ENCODE measurements at regions not wholly inside any gene's neighbourhood (a gene's known extent, or its start where the extent isn't known, plus 50 kb on each side); places are given as distances from the start of the nearest gene placed in this dataset.

DNA sequence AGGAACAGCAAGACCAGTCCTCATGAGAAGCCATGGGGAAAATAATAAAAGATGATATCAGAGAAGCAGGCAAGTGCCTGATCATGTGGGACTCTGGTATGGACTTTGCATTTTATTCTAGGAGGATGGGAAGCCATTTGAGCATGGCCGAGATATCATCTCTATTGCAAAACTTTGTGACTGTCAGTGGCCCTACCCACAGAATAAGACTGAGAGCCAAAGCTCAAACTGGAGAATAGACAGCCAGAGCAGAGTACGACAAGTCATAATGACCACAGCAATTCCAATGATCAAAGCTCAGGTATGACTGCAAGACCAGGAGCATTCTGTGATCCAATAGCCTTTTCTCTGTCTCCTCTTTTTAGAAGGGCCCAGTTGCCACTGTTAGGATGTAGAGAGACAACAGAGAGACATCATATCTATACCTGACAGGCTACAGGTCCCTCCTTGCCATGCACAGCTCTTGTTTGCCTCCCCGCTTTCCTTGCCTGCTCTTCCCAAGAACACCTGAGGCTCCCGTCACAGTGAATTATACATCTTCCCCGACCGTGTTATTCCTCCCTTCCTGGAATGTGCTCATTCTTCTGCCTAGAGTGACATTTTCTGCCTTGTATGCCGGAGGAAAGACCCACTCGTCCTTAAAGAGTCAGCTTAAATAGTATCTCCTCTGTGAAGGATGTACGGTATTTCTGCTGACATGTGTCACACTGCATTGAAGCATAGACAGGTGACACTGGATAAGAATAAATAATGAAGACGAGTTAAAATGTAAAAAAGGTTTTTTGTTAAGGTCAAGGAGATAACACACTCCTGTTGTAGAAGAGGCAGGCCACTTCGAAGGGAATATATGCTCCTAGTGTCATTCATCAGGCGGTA, 248.7 kb upstream of the MAP3K1 start:
- no peaks in the 10 kb centered on the region for H3K27me3 Mint-ChIP-seq
- no peak overlapping the region for H3K27ac Mint-ChIP-seq
- H3K4me3 Mint-ChIP-seq = no peak overlapping the region
- Histone ChIP-seq H3K9me3 (no peaks in the 10 kb centered on the region), H3K4me1 (ENCODE audit: control insufficient read depth in 1 of 2, extremely low read depth in 1 of 2, insufficient read depth in 2 of 2, low read length in 2 of 2) (peaks cover 3 to 5% of the 10 kb centered on the region in 2 experiments), H3K36me3 (ENCODE audit: control insufficient read depth in 2 of 2, extremely low read depth in 1 of 2, insufficient read depth in 1 of 2, low read length in 1 of 2) (no peaks in the 10 kb centered on the region), H3K27ac (ENCODE audit: low read length) (no peak overlapping the region), H3K27me3 (replicated peaks in 1 of 2; ENCODE audit: control insufficient read depth in 2 of 2, extremely low read depth in 1 of 2, insufficient read depth in 2 of 2, low read length in 1 of 2) (no peaks in the 10 kb centered on the region), H3K4me3 (ENCODE audit: control insufficient read depth in 1 of 2, extremely low read depth in 1 of 2, low read length in 1 of 2) (no peak overlapping the region)
- peaks cover 19 to 28% (median 27%) of the 10 kb centered on the region in 3 donors for H3K4me1 Mint-ChIP-seq
- DNase-seq (no peak), ATAC-seq (replicated peaks in 1 of 4) (no peak)
- ChIA-PET POLR2A (no interaction called here), CTCF (no interaction called here)
- no peaks in the 10 kb centered on the region for H3K9me3 Mint-ChIP-seq
- H3K36me3 Mint-ChIP-seq = no peaks in the 10 kb centered on the region
- 79% methylated on average over 9 of the region's 12 CpGs for WGBS (ENCODE audit: insufficient coverage)

DNA sequence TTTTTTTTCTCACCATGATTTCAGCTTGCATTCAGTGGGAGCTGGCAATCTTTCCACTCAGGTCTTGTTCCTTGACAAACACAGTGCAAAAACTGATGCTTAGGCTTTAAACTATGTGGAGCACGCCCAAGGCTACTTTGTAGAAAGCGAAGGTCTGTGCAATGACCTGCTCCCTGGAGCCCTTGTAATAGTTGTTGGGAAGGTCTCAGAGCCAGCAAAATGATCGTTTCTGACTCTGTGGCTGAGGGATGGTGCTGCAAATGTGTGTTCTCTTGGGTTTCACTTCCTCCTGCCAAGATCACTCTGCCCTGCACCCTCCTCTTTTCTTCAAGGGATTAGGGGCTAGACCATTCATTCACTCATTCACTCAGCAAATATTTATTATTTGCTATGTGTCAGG, 249.7 kb upstream of the MAP3K1 start:
- Histone ChIP-seq H3K9me3 (no peaks in the 10 kb centered on the region), H3K4me3 (ENCODE audit: control insufficient read depth in 1 of 2, extremely low read depth in 1 of 2, low read length in 1 of 2) (no peak overlapping the region), H3K4me1 (ENCODE audit: control insufficient read depth in 1 of 2, extremely low read depth in 1 of 2, insufficient read depth in 2 of 2, low read length in 2 of 2) (peaks cover 3 to 11% of the 10 kb centered on the region in 2 experiments), H3K27ac (ENCODE audit: low read length) (no peak overlapping the region), H3K36me3 (ENCODE audit: control insufficient read depth in 2 of 2, extremely low read depth in 1 of 2, insufficient read depth in 1 of 2, low read length in 1 of 2) (no peaks in the 10 kb centered on the region), H3K27me3 (replicated peaks in 1 of 2; ENCODE audit: control insufficient read depth in 2 of 2, extremely low read depth in 1 of 2, insufficient read depth in 2 of 2, low read length in 1 of 2) (no peaks in the 10 kb centered on the region)
- ATAC-seq (replicated peaks in 1 of 4) (peak in 1 of 4 experiments; percentile 19), DNase-seq (no peak)
- no peak overlapping the region for H3K4me3 Mint-ChIP-seq
- H3K27me3 Mint-ChIP-seq = no peaks in the 10 kb centered on the region
- peaks cover 0 to under 1% (median 0%) of the 10 kb centered on the region in 3 donors for H3K9me3 Mint-ChIP-seq
- WGBS (ENCODE audit: insufficient coverage) = 83% methylated on average over 2 of the region's 3 CpGs
- ChIA-PET POLR2A (no interaction called here), CTCF (no interaction called here)
- H3K4me1 Mint-ChIP-seq = peaks cover 21 to 29% (median 28%) of the 10 kb centered on the region in 3 donors
- peak overlapping the region in 1 of 2 donors; percentile 1 for H3K27ac Mint-ChIP-seq
- no peaks in the 10 kb centered on the region for H3K36me3 Mint-ChIP-seq

DNA sequence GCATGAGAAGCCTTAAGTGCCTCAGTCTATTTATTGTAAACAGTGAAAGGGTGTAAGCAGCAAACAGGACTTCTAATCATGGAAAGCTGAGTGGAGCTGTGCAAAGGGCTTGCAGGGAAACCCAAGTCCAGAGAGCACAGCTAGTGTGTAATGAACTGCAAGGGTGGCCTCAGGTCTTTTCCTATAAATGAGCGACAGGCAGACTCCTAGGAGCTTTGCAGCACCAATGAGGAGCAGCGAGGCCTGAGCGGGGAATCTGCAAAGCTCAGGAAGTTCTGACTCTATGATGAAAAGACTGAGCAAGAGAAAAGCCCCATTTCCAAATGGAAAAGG, 250.1 kb upstream of the MAP3K1 start:
- Histone ChIP-seq H3K9me3 (no peaks in the 10 kb centered on the region), H3K27ac (ENCODE audit: low read length) (no peak overlapping the region), H3K4me1 (ENCODE audit: control insufficient read depth in 1 of 2, extremely low read depth in 1 of 2, insufficient read depth in 2 of 2, low read length in 2 of 2) (peaks cover 3 to 11% of the 10 kb centered on the region in 2 experiments), H3K27me3 (replicated peaks in 1 of 2; ENCODE audit: control insufficient read depth in 2 of 2, extremely low read depth in 1 of 2, insufficient read depth in 2 of 2, low read length in 1 of 2) (no peaks in the 10 kb centered on the region), H3K36me3 (ENCODE audit: control insufficient read depth in 2 of 2, extremely low read depth in 1 of 2, insufficient read depth in 1 of 2, low read length in 1 of 2) (no peaks in the 10 kb centered on the region), H3K4me3 (ENCODE audit: control insufficient read depth in 1 of 2, extremely low read depth in 1 of 2, low read length in 1 of 2) (no peak overlapping the region)
- no peak for DNase-seq
- Mint-ChIP-seq H3K36me3 (no peaks in the 10 kb centered on the region), H3K4me3 (no peak overlapping the region), H3K27ac (no peak overlapping the region), H3K27me3 (no peaks in the 10 kb centered on the region), H3K9me3 (peaks cover 0 to 5% (median 0%) of the 10 kb centered on the region in 3 donors), H3K4me1 (peaks cover 21 to 29% (median 28%) of the 10 kb centered on the region in 3 donors)
- CTCF ChIA-PET = no interaction called here
- no peak for ATAC-seq (replicated peaks in 1 of 4)
- POLR2A ChIA-PET = interaction anchor here in 1 of 2 donors (0.6 kb wide), 1 partner anchor 239 kb away, joined by 3 read pairs; no protein-coding TSS in a partner anchor
- 95% methylated on average over 3 of the region's 3 CpGs for WGBS (ENCODE audit: insufficient coverage)

DNA sequence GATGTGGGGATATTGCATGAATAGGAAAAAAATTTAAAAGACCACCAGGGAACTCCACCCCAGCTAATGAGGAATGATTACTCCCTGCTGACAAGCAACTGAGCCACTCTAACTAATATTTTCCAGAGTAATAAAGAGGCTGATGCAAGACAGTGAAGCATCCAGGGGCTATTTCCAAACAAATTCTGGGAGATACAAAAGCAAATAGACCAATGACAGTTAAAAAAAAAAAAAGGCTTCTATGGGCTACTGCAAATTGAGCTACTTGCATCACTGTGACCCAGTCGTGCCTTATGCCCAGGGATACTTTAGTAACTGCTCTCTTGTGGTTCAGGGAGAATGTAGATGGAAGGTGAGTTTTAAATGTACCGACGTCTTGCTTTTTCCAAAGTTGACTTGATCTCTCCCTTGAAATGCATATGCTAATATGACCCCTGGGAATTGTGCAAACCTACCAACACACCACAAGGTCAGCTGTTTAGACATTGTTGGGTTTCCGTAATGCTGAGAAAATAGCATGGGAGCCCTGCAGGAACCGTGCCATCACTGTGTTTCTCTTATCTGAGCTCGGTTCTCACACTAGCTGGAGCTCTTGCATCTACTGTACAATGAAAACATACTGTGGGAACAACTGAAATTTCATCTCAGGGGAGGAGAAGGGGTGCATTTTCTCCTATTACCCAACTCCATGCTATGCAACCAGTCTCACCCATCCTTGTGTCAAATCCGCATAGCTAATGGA, 250.6 kb upstream of the MAP3K1 start:
- no CpG with 5 or more reads among the region's 7 CpGs for WGBS (ENCODE audit: insufficient coverage)
- Histone ChIP-seq H3K27ac (ENCODE audit: low read length) (no peak overlapping the region), H3K4me3 (ENCODE audit: control insufficient read depth in 1 of 2, extremely low read depth in 1 of 2, low read length in 1 of 2) (no peak overlapping the region), H3K9me3 (no peaks in the 10 kb centered on the region), H3K27me3 (replicated peaks in 1 of 2; ENCODE audit: control insufficient read depth in 2 of 2, extremely low read depth in 1 of 2, insufficient read depth in 2 of 2, low read length in 1 of 2) (no peaks in the 10 kb centered on the region), H3K4me1 (ENCODE audit: control insufficient read depth in 1 of 2, extremely low read depth in 1 of 2, insufficient read depth in 2 of 2, low read length in 2 of 2) (peaks cover 3 to 11% of the 10 kb centered on the region in 2 experiments), H3K36me3 (ENCODE audit: control insufficient read depth in 2 of 2, extremely low read depth in 1 of 2, insufficient read depth in 1 of 2, low read length in 1 of 2) (no peaks in the 10 kb centered on the region)
- ChIA-PET CTCF (no interaction called here), POLR2A (interaction anchor here in 1 of 2 donors (0.6 kb wide), 1 partner anchor 240 kb away, joined by 3 read pairs; no protein-coding TSS in a partner anchor)
- ATAC-seq (replicated peaks in 1 of 4) (no peak), DNase-seq (no peak)
- Mint-ChIP-seq H3K9me3 (peaks cover 0 to 6% (median 0%) of the 10 kb centered on the region in 3 donors), H3K36me3 (no peaks in the 10 kb centered on the region), H3K4me3 (no peak overlapping the region), H3K27me3 (no peaks in the 10 kb centered on the region), H3K27ac (no peak overlapping the region), H3K4me1 (peaks cover 21 to 27% (median 25%) of the 10 kb centered on the region in 3 donors)

DNA sequence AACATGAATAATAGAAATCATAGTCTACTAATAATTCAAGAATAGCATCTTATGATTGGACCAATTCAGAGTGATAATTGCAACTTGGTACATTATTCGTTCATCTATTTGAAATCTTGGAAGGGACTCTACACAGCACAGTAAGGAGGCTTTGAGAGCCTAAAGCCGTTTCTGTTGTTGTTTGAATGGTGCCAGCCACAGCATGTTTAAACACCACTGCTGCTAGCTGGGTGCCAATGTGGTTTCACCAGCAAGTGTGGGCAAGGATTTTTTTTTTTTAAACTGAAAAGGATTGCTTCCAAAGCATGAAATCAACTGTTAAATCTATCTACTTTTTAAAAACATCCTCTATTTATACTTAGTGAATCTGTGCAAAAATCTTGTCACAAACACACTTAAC, 253.9 kb upstream of the MAP3K1 start:
- no peak overlapping the region for H3K27ac Mint-ChIP-seq
- Histone ChIP-seq H3K4me3 (ENCODE audit: control insufficient read depth in 1 of 2, extremely low read depth in 1 of 2, low read length in 1 of 2) (no peak overlapping the region), H3K36me3 (ENCODE audit: control insufficient read depth in 2 of 2, extremely low read depth in 1 of 2, insufficient read depth in 1 of 2, low read length in 1 of 2) (no peaks in the 10 kb centered on the region), H3K27me3 (replicated peaks in 1 of 2; ENCODE audit: control insufficient read depth in 2 of 2, extremely low read depth in 1 of 2, insufficient read depth in 2 of 2, low read length in 1 of 2) (no peaks in the 10 kb centered on the region), H3K9me3 (no peaks in the 10 kb centered on the region), H3K27ac (ENCODE audit: low read length) (no peak overlapping the region), H3K4me1 (ENCODE audit: control insufficient read depth in 1 of 2, extremely low read depth in 1 of 2, insufficient read depth in 2 of 2, low read length in 2 of 2) (peaks cover 3 to 11% of the 10 kb centered on the region in 2 experiments)
- no peaks in the 10 kb centered on the region for H3K27me3 Mint-ChIP-seq
- DNase-seq (no peak), ATAC-seq (replicated peaks in 1 of 4) (no peak)
- ChIA-PET CTCF (no interaction called here), POLR2A (no interaction called here)
- H3K4me1 Mint-ChIP-seq = peaks cover 15 to 20% (median 19%) of the 10 kb centered on the region in 3 donors
- peaks cover 0 to 6% (median 0%) of the 10 kb centered on the region in 3 donors for H3K9me3 Mint-ChIP-seq
- H3K4me3 Mint-ChIP-seq = no peak overlapping the region
- WGBS (ENCODE audit: insufficient coverage) = no CpG with 5 or more reads among the region's 2 CpGs
- no peaks in the 10 kb centered on the region for H3K36me3 Mint-ChIP-seq

DNA sequence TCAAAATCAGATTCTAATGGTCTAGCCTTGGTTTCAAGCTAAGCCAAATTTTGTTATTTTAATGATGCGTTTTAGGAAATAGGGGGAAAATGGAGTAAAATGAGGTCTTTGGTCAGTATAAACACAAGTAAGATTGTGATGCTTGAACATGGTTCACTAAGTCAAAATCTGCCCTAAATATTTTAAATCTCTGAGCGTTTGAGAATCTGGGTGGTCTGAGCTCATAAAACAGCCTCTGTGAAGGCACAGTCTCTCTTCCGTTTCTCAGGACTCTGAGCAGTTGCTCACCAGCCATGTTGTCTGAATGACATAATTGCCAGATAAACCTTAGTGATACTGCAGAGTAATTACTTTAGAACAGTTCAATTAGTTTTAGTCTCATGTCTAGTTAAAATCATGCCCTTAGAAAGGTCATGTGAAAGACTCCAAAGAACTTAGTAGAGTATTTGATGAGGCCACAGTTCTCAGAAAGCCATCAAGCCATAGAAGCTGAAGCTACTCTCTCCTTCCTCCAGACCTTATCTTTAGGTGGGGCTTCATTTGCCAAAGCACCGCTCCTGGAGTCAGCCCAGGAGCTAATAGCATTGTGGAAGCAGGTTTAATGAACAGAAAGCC, 257.1 kb upstream of the MAP3K1 start:
- H3K36me3 Mint-ChIP-seq = no peaks in the 10 kb centered on the region
- no peak for ATAC-seq (replicated peaks in 1 of 4)
- Histone ChIP-seq H3K4me1 (ENCODE audit: control insufficient read depth in 1 of 2, extremely low read depth in 1 of 2, insufficient read depth in 2 of 2, low read length in 2 of 2) (peaks cover 0 to 8% of the 10 kb centered on the region in 2 experiments), H3K4me3 (ENCODE audit: control insufficient read depth in 1 of 2, extremely low read depth in 1 of 2, low read length in 1 of 2) (no peak overlapping the region), H3K27ac (ENCODE audit: low read length) (no peak overlapping the region), H3K36me3 (ENCODE audit: control insufficient read depth in 2 of 2, extremely low read depth in 1 of 2, insufficient read depth in 1 of 2, low read length in 1 of 2) (no peaks in the 10 kb centered on the region), H3K27me3 (replicated peaks in 1 of 2; ENCODE audit: control insufficient read depth in 2 of 2, extremely low read depth in 1 of 2, insufficient read depth in 2 of 2, low read length in 1 of 2) (no peaks in the 10 kb centered on the region), H3K9me3 (no peaks in the 10 kb centered on the region)
- peaks cover 0 to 2% (median 2%) of the 10 kb centered on the region in 3 donors for H3K4me1 Mint-ChIP-seq
- WGBS (ENCODE audit: insufficient coverage) = 100% methylated on average over 1 of the region's 4 CpGs
- H3K4me3 Mint-ChIP-seq = no peak overlapping the region
- peaks cover 0 to 6% (median 0%) of the 10 kb centered on the region in 3 donors for H3K9me3 Mint-ChIP-seq
- ChIA-PET POLR2A (no interaction called here), CTCF (no interaction called here)
- H3K27me3 Mint-ChIP-seq = peaks cover 0 to 2% of the 10 kb centered on the region in 2 donors
- H3K27ac Mint-ChIP-seq = no peak overlapping the region
- no peak for DNase-seq
